KMS-11 (cell line): ENCODE measurements at regions not wholly inside any gene's neighbourhood (a gene's known extent, or its start where the extent isn't known, plus 50 kb on each side); places are given as distances from the start of the nearest gene placed in this dataset.
"Not testable (repeated sequence)": the region's sequence is repeated elsewhere in the genome, so short reads cannot be mapped to it uniquely, and the experiment has no call there.

Experiments used
- H2AFZ ChIP-seq: fragments of 200-600 bp; sonication (generic); 2 replicates; pipeline ENCODE4 v1.6.1; 2016; ENCODE audit warnings: antibody characterized with exemption, mixed run types, low read depth
- H3K27ac ChIP-seq: fragments of 200-600 bp; sonication (generic); 2 replicates; pipeline ENCODE4 v1.6.1; 2016; ENCODE audit warnings: mild to moderate bottlenecking, mixed run types
- H3K27me3 ChIP-seq: fragments of 200-600 bp; sonication (generic); 2 replicates; pipeline ENCODE4 v1.6.1; 2017; ENCODE audit warnings: mild to moderate bottlenecking, low read depth, mixed run types, moderate library complexity; ENCODE audit not compliant: insufficient read depth
- H3K36me3 ChIP-seq: fragments of 200-600 bp; sonication (generic); 2 replicates; pipeline ENCODE4 v1.6.1; 2017; ENCODE audit warnings: mild to moderate bottlenecking, mixed run types; ENCODE audit not compliant: insufficient read depth
- H3K4me1 ChIP-seq: fragments of 200-600 bp; sonication (generic); 2 replicates; pipeline ENCODE4 v1.6.1; 2016; ENCODE audit warnings: mild to moderate bottlenecking, low read depth, mixed run types; ENCODE audit not compliant: poor library complexity, severe bottlenecking
- H3K4me2 ChIP-seq: fragments of 200-600 bp; sonication (generic); 2 replicates; pipeline ENCODE4 v1.7.0; 2016; ENCODE audit warnings: mild to moderate bottlenecking, mixed run types
- H3K4me3 ChIP-seq: fragments of 200-600 bp; sonication (generic); IDR thresholded peaks from 2 replicates; pipeline ENCODE4 v1.6.1; 2017; ENCODE audit warnings: low read depth, low read length, mixed read lengths; ENCODE audit not compliant: insufficient read depth
- H3K79me2 ChIP-seq: fragments of 200-600 bp; sonication (generic); 2 replicates; pipeline ENCODE4 v1.6.1; 2016; ENCODE audit warnings: low read depth, mixed run types; ENCODE audit not compliant: insufficient read depth
- H3K9ac ChIP-seq: fragments of 200-600 bp; sonication (generic); 2 replicates; pipeline ENCODE4 v1.6.1; 2016; ENCODE audit warnings: mild to moderate bottlenecking, mixed run types
- H4K20me1 ChIP-seq: fragments of 200-600 bp; sonication (generic); 2 replicates; pipeline ENCODE4 v1.6.1; 2016; ENCODE audit warnings: mild to moderate bottlenecking, mixed run types; ENCODE audit not compliant: insufficient read depth
- TF ChIP-seq, protein P1 (sequence below): fragments of 200-600 bp; sonication (generic); conservative IDR thresholded peaks from 2 replicates; pipeline ENCODE4 v1.6.1; 2017; ENCODE audit warnings: low read depth, mild to moderate bottlenecking, antibody characterized with exemption, low read length, moderate library complexity, mixed read lengths

GRCh38 chr12:131242741-131243496 is 289.2 kb downstream of the ADGRD1 start:
- no peaks in the 10 kb centered on the region for H4K20me1 ChIP-seq
- no peak overlapping the region for H3K4me2 ChIP-seq
- H3K36me3 ChIP-seq: no peaks in the 10 kb centered on the region
- no peaks in the 10 kb centered on the region for H3K4me1 ChIP-seq
- no peak overlapping the region for H3K27ac ChIP-seq
- no peak overlapping the region for H2AFZ ChIP-seq
- no peaks in the 10 kb centered on the region for H3K27me3 ChIP-seq
- TF ChIP-seq, protein P1, sequence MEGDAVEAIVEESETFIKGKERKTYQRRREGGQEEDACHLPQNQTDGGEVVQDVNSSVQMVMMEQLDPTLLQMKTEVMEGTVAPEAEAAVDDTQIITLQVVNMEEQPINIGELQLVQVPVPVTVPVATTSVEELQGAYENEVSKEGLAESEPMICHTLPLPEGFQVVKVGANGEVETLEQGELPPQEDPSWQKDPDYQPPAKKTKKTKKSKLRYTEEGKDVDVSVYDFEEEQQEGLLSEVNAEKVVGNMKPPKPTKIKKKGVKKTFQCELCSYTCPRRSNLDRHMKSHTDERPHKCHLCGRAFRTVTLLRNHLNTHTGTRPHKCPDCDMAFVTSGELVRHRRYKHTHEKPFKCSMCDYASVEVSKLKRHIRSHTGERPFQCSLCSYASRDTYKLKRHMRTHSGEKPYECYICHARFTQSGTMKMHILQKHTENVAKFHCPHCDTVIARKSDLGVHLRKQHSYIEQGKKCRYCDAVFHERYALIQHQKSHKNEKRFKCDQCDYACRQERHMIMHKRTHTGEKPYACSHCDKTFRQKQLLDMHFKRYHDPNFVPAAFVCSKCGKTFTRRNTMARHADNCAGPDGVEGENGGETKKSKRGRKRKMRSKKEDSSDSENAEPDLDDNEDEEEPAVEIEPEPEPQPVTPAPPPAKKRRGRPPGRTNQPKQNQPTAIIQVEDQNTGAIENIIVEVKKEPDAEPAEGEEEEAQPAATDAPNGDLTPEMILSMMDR: no peak
- no peaks in the 10 kb centered on the region for H3K79me2 ChIP-seq
- no peak overlapping the region for H3K4me3 ChIP-seq
- H3K9ac ChIP-seq: no peak overlapping the region

DNA sequence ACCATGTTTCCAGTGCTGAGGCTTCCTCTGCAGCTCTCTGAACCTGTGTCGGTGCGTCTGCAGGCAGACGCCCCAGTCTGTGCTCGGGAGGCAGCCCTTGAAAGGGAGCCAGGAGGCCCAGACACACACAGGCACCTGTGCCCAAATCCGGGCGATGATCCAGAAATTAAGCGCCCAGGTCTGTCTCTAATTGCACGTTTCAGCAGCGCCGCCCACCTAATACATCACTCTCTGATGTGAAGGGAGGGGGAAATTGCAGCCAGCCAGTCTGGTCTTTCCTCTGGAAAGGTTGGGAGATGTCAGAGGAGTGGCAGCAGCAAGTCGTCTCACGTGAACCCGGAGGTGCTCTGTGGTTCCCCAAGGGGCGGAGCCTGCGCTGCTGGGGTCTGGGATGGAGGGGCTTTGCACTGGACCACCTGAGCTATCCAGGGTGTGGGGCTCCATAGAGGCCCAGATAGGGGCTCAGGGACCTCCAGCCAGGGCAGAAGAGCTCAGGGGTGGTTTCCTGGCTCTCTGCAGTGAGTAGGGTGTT is 290.5 kb downstream of the ADGRD1 start:
- not testable (repeated sequence) for H3K4me2 ChIP-seq, H3K4me3 ChIP-seq, H3K27me3 ChIP-seq, H3K36me3 ChIP-seq, H3K4me1 ChIP-seq, H3K9ac ChIP-seq, H3K27ac ChIP-seq, H4K20me1 ChIP-seq, H2AFZ ChIP-seq, H3K79me2 ChIP-seq

DNA sequence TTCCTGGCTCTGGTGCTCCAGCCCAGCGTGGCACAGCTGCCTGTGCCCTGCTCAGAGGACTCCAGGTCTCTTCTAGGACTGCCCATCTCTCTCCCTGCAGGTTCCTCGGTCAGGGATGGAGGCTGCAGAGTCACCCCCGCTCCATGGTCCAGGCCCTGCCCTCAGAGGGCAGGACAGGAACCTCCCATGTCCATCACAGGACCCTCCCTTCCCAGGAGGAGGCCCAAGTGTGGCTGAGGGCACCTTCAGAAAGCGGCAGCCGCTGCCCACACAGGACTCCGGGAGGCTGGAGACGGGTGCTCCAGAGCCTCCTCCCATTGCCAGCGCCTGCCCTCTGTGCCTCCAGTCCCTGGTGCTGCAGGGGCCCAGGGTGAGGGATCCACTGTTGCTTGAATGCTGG is 291.5 kb downstream of the ADGRD1 start:
- H3K9ac ChIP-seq, H3K4me1 ChIP-seq, H4K20me1 ChIP-seq, H3K27me3 ChIP-seq, H2AFZ ChIP-seq, H3K4me3 ChIP-seq, H3K27ac ChIP-seq, H3K4me2 ChIP-seq, H3K79me2 ChIP-seq, H3K36me3 ChIP-seq: not testable (repeated sequence)

- H3K79me2 ChIP-seq: no peaks in the 10 kb centered on the region
- H3K4me3 ChIP-seq: no peak overlapping the region
- H2AFZ ChIP-seq: no peak overlapping the region
- no peak overlapping the region for H3K27ac ChIP-seq
- H4K20me1 ChIP-seq: no peaks in the 10 kb centered on the region
- no peaks in the 10 kb centered on the region for H3K36me3 ChIP-seq
- H3K27me3 ChIP-seq: no peaks in the 10 kb centered on the region
- no peak overlapping the region for H3K9ac ChIP-seq
- TF ChIP-seq, protein P1: no peak
- H3K4me1 ChIP-seq: no peaks in the 10 kb centered on the region
- no peak overlapping the region for H3K4me2 ChIP-seq
Observed at GRCh38 chr12:131245564-131246355, 292.1 kb downstream of the ADGRD1 start.

DNA sequence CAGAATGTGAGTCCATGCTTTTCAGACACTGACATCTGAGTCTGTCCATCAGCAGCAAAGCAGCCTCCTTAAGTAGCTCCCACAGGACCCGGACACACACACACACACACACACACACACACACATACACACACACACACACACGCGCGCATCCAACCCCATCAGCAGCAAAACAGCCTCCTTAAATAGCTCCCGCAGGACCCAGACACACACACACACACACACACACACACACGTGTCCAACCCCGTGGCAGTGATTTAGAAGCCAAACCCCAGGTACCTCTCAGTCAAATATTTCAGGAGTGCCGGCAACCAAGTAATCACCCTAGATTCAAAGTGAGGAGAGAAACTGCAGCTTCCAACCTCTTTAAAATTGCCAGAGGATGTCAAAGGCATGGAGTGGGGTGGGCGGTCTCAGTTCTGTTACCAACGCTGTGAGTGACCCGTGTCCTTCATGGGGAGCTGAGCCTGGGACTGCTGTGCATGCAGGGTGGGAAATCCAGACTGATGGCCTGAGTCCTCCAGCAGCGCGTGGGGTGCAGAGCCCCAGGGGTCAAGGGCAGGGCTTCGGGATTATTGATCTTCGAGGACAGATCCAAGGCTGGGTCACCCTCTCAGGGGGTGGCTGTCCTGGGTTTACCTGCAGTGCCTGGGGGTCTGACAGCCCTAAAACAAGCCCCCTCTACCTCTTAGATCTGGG is 293.5 kb downstream of the ADGRD1 start:
- not testable (repeated sequence) for H2AFZ ChIP-seq, H3K79me2 ChIP-seq, H4K20me1 ChIP-seq, H3K4me3 ChIP-seq, H3K36me3 ChIP-seq, H3K4me1 ChIP-seq, H3K27me3 ChIP-seq, H3K27ac ChIP-seq, H3K9ac ChIP-seq, H3K4me2 ChIP-seq

DNA sequence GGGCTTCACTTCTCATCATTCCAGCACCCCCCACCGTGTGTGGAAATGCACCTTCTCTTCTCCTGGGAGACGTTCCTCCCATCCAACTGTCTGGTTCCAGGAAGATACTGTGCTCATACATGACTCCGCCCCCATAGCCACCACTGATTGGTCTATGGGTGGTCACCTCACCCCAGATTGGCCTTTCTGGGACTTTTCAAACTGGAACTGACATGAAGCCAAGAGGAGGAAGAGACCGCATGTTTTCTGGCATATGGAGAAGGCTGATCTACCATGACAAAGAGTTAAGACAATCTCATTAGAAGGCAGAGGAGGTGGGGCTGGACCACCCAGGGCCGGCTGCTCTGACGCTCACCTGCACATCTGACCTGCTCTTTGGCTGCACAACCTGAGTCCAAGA is 294.2 kb downstream of the ADGRD1 start:
- not testable (repeated sequence) for H3K79me2 ChIP-seq, H3K4me3 ChIP-seq, H3K4me2 ChIP-seq, H3K4me1 ChIP-seq, H3K9ac ChIP-seq, H3K27ac ChIP-seq, H3K36me3 ChIP-seq, H3K27me3 ChIP-seq, H2AFZ ChIP-seq, H4K20me1 ChIP-seq
